ENCODE measurements at regions not wholly inside any gene's neighbourhood (a gene's known extent, or its start where the extent isn't known, plus 50 kb on each side); places are given as distances from the start of the nearest gene placed in this dataset.

DNA sequence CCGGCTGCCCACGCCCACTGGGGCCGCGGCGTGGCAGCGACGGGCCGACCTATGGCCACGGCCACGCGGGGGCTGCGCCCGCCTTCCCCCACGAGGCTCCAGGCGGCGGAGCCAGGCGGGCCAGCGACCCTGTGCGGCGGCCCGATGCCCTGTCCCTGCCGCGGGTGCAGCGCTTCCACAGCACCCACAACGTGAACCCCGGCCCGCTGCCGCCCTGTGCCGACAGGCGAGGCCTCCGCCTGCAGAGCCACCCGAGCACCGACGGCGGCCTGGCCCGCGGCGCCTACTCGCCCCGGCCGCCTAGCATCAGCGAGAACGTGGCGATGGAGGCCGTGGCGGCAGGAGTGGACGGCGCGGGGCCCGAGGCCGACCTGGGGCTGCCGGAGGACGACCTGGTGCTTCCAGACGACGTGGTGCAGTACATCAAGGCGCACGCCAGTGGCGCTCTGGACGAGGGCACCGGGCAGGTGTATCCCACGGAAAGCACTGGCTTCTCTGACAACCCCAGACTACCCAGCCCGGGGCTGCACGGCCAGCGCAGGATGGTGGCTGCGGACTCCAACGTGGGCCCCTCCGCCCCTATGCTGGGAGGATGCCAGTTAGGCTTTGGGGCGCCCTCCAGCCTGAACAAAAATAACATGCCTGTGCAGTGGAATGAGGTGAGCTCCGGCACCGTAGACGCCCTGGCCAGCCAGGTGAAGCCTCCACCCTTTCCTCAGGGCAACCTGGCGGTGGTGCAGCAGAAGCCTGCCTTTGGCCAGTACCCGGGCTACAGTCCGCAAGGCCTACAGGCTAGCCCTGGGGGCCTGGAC is 253.2 kb downstream of the GLI2 start:
- CTCF ChIA-PET = no interaction called here
- TF ChIP-seq, protein P1, sequence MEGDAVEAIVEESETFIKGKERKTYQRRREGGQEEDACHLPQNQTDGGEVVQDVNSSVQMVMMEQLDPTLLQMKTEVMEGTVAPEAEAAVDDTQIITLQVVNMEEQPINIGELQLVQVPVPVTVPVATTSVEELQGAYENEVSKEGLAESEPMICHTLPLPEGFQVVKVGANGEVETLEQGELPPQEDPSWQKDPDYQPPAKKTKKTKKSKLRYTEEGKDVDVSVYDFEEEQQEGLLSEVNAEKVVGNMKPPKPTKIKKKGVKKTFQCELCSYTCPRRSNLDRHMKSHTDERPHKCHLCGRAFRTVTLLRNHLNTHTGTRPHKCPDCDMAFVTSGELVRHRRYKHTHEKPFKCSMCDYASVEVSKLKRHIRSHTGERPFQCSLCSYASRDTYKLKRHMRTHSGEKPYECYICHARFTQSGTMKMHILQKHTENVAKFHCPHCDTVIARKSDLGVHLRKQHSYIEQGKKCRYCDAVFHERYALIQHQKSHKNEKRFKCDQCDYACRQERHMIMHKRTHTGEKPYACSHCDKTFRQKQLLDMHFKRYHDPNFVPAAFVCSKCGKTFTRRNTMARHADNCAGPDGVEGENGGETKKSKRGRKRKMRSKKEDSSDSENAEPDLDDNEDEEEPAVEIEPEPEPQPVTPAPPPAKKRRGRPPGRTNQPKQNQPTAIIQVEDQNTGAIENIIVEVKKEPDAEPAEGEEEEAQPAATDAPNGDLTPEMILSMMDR (IDR thresholded peaks at IDR 0.05; ENCODE audit: insufficient read depth, low read depth, low read length) = no peak
- POLR2A ChIA-PET = no interaction called here

DNA sequence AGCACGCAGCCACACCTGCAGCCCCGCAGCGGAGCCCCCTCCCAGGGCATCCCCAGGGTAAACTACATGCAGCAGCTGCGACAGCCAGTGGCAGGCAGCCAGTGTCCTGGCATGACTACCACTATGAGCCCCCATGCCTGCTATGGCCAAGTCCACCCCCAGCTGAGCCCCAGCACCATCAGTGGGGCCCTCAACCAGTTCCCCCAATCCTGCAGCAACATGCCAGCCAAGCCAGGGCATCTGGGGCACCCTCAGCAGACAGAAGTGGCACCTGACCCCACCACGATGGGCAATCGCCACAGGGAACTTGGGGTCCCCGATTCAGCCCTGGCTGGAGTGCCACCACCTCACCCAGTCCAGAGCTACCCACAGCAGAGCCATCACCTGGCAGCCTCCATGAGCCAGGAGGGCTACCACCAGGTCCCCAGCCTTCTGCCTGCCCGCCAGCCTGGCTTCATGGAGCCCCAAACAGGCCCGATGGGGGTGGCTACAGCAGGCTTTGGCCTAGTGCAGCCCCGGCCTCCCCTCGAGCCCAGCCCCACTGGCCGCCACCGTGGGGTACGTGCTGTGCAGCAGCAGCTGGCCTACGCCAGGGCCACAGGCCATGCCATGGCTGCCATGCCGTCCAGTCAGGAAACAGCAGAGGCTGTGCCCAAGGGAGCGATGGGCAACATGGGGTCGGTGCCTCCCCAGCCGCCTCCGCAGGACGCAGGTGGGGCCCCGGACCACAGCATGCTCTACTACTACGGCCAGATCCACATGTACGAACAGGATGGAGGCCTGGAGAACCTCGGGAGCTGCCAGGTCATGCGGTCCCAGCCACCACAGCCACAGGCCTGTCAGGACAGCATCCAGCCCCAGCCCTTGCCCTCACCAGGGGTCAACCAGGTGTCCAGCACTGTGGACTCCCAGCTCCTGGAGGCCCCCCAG is 254.1 kb downstream of the GLI2 start:
- TF ChIP-seq, protein P1 (IDR thresholded peaks at IDR 0.05; ENCODE audit: insufficient read depth, low read depth, low read length) = no peak
- ChIA-PET POLR2A (no interaction called here), CTCF (no interaction called here)
- no peak overlapping the region for H3K4me3 ChIP-seq (ENCODE audit: low read depth, low read length)
- peaks cover 45% of the 10 kb centered on the region for H3K36me3 ChIP-seq (ENCODE audit: control insufficient read depth, insufficient read depth, low read length)
- DNase-seq (ENCODE audit: low read depth) = no peak
- no peaks in the 10 kb centered on the region for H3K27me3 ChIP-seq (ENCODE audit: control insufficient read depth, insufficient read depth, low read length)

More for the DNA sequence above, 253.2 kb downstream of the GLI2 start:
- peaks cover 52% of the 10 kb centered on the region for H3K36me3 ChIP-seq (ENCODE audit: control insufficient read depth, insufficient read depth, low read length)
- DNase-seq (ENCODE audit: low read depth) = no peak
- no peak overlapping the region for H3K4me3 ChIP-seq (ENCODE audit: low read depth, low read length)
- H3K27me3 ChIP-seq (ENCODE audit: control insufficient read depth, insufficient read depth, low read length) = no peaks in the 10 kb centered on the region

DNA sequence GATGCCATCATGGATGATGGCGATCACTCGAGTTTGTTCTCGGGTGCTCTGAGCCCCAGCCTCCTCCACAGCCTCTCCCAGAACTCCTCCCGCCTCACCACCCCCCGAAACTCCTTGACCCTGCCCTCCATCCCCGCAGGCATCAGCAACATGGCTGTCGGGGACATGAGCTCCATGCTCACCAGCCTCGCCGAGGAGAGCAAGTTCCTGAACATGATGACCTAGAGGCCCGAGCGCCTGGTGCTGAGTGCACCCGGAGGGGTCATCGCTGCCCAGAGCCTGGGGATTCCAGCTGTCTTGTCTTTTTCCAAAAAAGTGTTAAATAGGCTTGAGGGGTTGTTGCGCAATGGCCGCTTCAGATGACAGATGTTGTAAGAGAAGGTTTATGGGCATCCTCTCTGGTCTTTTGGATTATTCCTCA is 254.8 kb downstream of the GLI2 start:
- POLR2A ChIA-PET = no interaction called here
- H3K36me3 ChIP-seq (ENCODE audit: control insufficient read depth, insufficient read depth, low read length) = peaks cover 41% of the 10 kb centered on the region

DNA sequence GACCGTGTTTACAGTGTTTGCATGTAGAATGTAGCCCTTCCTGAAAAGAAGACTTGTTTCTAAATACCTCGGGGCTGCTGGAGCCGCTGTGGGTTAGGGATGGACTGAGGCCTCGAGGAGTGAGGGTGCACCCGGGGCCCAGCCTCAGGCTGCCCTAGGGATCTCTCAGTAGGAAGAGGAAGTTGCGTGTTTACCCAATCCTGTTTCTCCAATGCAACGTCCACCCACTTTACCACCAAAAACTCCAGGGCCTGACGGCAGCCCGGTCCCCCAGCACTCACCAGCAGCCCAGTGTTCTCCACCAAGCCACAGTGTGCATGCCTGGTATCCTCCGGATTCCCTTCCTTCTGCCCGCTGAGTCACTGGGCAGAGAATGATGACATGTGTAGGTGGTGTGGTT is 255.8 kb downstream of the GLI2 start:
- TF ChIP-seq, protein P1 (IDR thresholded peaks at IDR 0.05; ENCODE audit: insufficient read depth, low read depth, low read length) = no peak
- no peak for DNase-seq (ENCODE audit: low read depth)
- ChIA-PET CTCF (no interaction called here), POLR2A (no interaction called here)
- Histone ChIP-seq H3K4me3 (ENCODE audit: low read depth, low read length) (no peak overlapping the region), H3K27me3 (ENCODE audit: control insufficient read depth, insufficient read depth, low read length) (no peaks in the 10 kb centered on the region), H3K36me3 (ENCODE audit: control insufficient read depth, insufficient read depth, low read length) (peaks cover 33% of the 10 kb centered on the region)

More for the DNA sequence above, 254.8 kb downstream of the GLI2 start:
- DNase-seq (ENCODE audit: low read depth) = no peak
- TF ChIP-seq, protein P1 (IDR thresholded peaks at IDR 0.05; ENCODE audit: insufficient read depth, low read depth, low read length) = no peak
- CTCF ChIA-PET = no interaction called here
- no peaks in the 10 kb centered on the region for H3K27me3 ChIP-seq (ENCODE audit: control insufficient read depth, insufficient read depth, low read length)
- no peak overlapping the region for H3K4me3 ChIP-seq (ENCODE audit: low read depth, low read length)

Measured in BJ (cell line).